ENCODE measurements at regions not wholly inside any gene's neighbourhood (a gene's known extent, or its start where the extent isn't known, plus 50 kb on each side); places are given as distances from the start of the nearest gene placed in this dataset. TPM values are rescaled to one million over a fixed set of nuclear protein-coding genes. Genes with fewer than 3 reads are reported as not detected.

DNA sequence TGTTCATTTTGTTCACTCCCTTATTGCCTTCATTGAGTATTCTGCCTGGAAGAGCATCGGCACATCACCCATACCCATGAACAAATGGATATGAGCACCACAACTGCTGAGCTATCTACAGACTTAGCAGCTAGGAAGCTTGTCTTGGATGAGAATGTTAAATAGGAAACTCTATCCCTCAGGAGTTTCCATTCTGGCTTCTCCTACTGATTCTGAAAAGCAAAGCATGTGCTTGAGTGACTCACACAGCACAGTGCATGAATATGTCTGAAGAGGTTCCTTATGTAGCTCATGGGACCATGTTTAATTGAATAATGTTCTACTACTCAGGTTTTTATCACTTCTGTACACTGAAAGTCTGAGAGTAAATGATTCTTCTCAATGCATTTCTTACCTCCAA is 57.3 kb upstream of the MXRA5 start:
- ATAC-seq: no peak
- TF ChIP-seq CTCF (IDR thresholded peaks at IDR 0.05) (no peak), POLR2A (IDR thresholded peaks at IDR 0.05) (no peak)
- 88 to 100% methylated on average over 1 of the region's 1 CpG for WGBS, 2 donors

More for the DNA sequence above, 57.3 kb upstream of the MXRA5 start:
- H3K36me3 ChIP-seq (replicated peaks in 1 of 2; ENCODE audit: insufficient read depth in 1 of 2, low read depth in 2 of 2): no peaks in the 10 kb centered on the region
- intact Hi-C loops (cut with DNase I): no loop called here
- H3K27me3 ChIP-seq: no peaks in the 10 kb centered on the region
- H3K4me3 ChIP-seq: no peak overlapping the region
- H3K27ac ChIP-seq: no peak overlapping the region
- H3K4me1 ChIP-seq: peaks cover 6% of the 10 kb centered on the region
- no peak for DNase-seq
- H3K9me3 ChIP-seq: no peaks in the 10 kb centered on the region

Small RNA genes in the stretch of these regions (small RNA-seq; reads per million reads assigned to genes)
- not detected for gene SNORA48B

All from body of pancreas (tissue), 4 donors.